HepG2 (cell line): ENCODE measurements at regions not wholly inside any gene's neighbourhood (a gene's known extent, or its start where the extent isn't known, plus 50 kb on each side); places are given as distances from the start of the nearest gene placed in this dataset.

Experiments used
- ATAC-seq: fragments of 200-7000 bp; cut with Tn5 transposase; 3 replicates; pipeline ENCODE4 v1.9.1; 2020; ENCODE audit warnings: mild to moderate bottlenecking, moderate library complexity
- BruUV-seq: library from RNA; stranded (reverse); fragments of 400-500 nt; replicated peaks from 2 replicates; lab custom pipeline; 2021; lab: Mats Ljungman, UMichigan
- CTCF ChIA-PET: fragments of 300-600 bp; formaldehyde crosslinking; extraction: SDS; loops from one replicate; lab custom pipeline; 2021; ENCODE audit warnings: low total read pairs, inconsistent platforms, low intra/inter-chr PET ratio; lab: Yijun Ruan, JAX
- POLR2A ChIA-PET: fragments of 350-600 bp; sonication (Branson Sonifier 250); formaldehyde crosslinking; loops from one replicate; lab custom pipeline; 2020; ENCODE audit warnings: antibody characterized with exemption, inconsistent platforms; lab: Yijun Ruan, JAX
- DNase-seq: peaks from one replicate; pipeline ENCODE4 v3.0.0-alpha.2; 2015; ENCODE audit warnings: low spot score
- FAIRE-seq: peaks from 3 replicates; lab custom pipeline; 2011; peaks lifted over from hg19 to GRCh38; lab: Jason Lieb, UNC
- H2AFZ ChIP-seq: one replicate; pipeline ENCODE4 v1.6.1; 2011; ENCODE audit warnings: low read length, inconsistent platforms
- H3K27ac ChIP-seq: fragments of 300-600 bp; 3 replicates; pipeline ENCODE4 v1.8.0; 2011; ENCODE audit warnings: mixed run types, mild to moderate bottlenecking, mixed read lengths, low read length, inconsistent platforms; ENCODE audit not compliant: insufficient read depth; ENCODE audit errors: extremely low read length
- H3K27me3 ChIP-seq, 2 experiments: fragments of 200-600 bp in 1 of 2; 2 replicates in 1 of 2; 3 replicates in 1 of 2; pipeline versions ENCODE4 v1.6.0 to v1.8.0; 2011; ENCODE audit warnings: low read length in 2 of 2, mild to moderate bottlenecking in 2 of 2, moderate library complexity in 2 of 2, inconsistent platforms in 1 of 2; ENCODE audit not compliant: insufficient read depth in 2 of 2, control insufficient read depth in 1 of 2
- H3K36me3 ChIP-seq, 2 experiments: fragments of 200-600 bp in 1 of 2; replicated peaks in 1 of 2; 2 replicates in 1 of 2; 3 replicates in 1 of 2; pipeline versions ENCODE4 v1.5.1 to v1.8.0; 2011; ENCODE audit warnings: low read length in 2 of 2, inconsistent platforms in 1 of 2; ENCODE audit not compliant: insufficient read depth in 2 of 2, control insufficient read depth in 1 of 2
- H3K4me1 ChIP-seq: 2 replicates; pipeline ENCODE4 v1.5.1; 2012; ENCODE audit warnings: low read length, inconsistent platforms; ENCODE audit not compliant: insufficient read depth
- H3K4me2 ChIP-seq: 2 replicates; pipeline ENCODE4 v1.6.0; 2011; ENCODE audit warnings: low read depth, low read length, inconsistent platforms
- H3K4me3 ChIP-seq, 3 experiments: fragments of 200-600 bp in 1 of 3; sonication (generic), shearing (Covaris generic) in 1 of 3; replicated peaks in 1 of 3; 2 replicates each; pipeline ENCODE4 v1.5.1; 2011 to 2016; ENCODE audit warnings: low read length in 3 of 3, inconsistent platforms in 2 of 3, low read depth in 2 of 3, mild to moderate bottlenecking in 2 of 3, control low read depth in 1 of 3, mixed read lengths in 1 of 3; ENCODE audit not compliant: insufficient read depth in 1 of 3
- H3K79me2 ChIP-seq: one replicate; pipeline ENCODE4 v1.6.1; 2011; ENCODE audit warnings: low read length, inconsistent platforms; ENCODE audit not compliant: insufficient read depth
- H3K9ac ChIP-seq: 2 replicates; pipeline ENCODE4 v1.6.0; 2011; ENCODE audit warnings: mild to moderate bottlenecking, low read depth, low read length, inconsistent platforms; ENCODE audit not compliant: insufficient read depth
- H3K9me3 ChIP-seq: 2 replicates; pipeline ENCODE4 v1.5.1; 2012; ENCODE audit warnings: mild to moderate bottlenecking, low read length
- H4K20me1 ChIP-seq: 2 replicates; pipeline ENCODE4 v1.6.0; 2011; ENCODE audit warnings: inconsistent platforms, mild to moderate bottlenecking, low read length, moderate library complexity; ENCODE audit not compliant: insufficient read depth
- CCAR2 ChIP-seq: fragments of 200-400 bp; formaldehyde crosslinking; optimal IDR thresholded peaks from 2 replicates; pipeline ENCODE3; 2018; ENCODE audit warnings: low read depth, mild to moderate bottlenecking, low read length, moderate library complexity
- DNMT3B ChIP-seq: conservative IDR thresholded peaks from 2 replicates; pipeline ENCODE4 v1.6.1; 2016; ENCODE audit warnings: missing biosample characterization, control low read depth
- HNF1A ChIP-seq, 2 experiments: sonication (generic) in 1 of 2; formaldehyde crosslinking in 1 of 2; IDR thresholded peaks; 2 replicates each; pipeline versions ENCODE4 v1.4.0 to v1.6.1; 2016 to 2020; ENCODE audit warnings: borderline replicate concordance in 1 of 2, low read depth in 1 of 2, mild to moderate bottlenecking in 1 of 2, missing genetic modification reagents in 1 of 2
- ISL2 ChIP-seq: sonication (generic); formaldehyde crosslinking; IDR thresholded peaks from 2 replicates; pipeline ENCODE4 v1.5.0; 2020; ENCODE audit warnings: missing genetic modification reagents
- REL ChIP-seq: sonication (generic); formaldehyde crosslinking; conservative IDR thresholded peaks from 2 replicates; pipeline ENCODE4 v1.8.0; 2022; ENCODE audit warnings: mild to moderate bottlenecking, missing genetic modification reagents, moderate library complexity
- SMAD1 ChIP-seq: sonication (generic); formaldehyde crosslinking; IDR thresholded peaks from 2 replicates; pipeline ENCODE4 v1.4.0; 2020; ENCODE audit warnings: missing genetic modification reagents, low read depth, mild to moderate bottlenecking, borderline replicate concordance
- ZBTB40 ChIP-seq, 2 experiments: fragments of 450-650 bp in 1 of 2; sonication (generic) in 1 of 2; formaldehyde crosslinking in 1 of 2; IDR thresholded peaks; 2 replicates each; pipeline versions ENCODE4 v1.6.1 to v1.8.0; 2016 to 2022; ENCODE audit warnings: antibody characterized with exemption in 1 of 2, mild to moderate bottlenecking in 1 of 2, missing genetic modification reagents in 1 of 2
- ZNF24 ChIP-seq: fragments of 450-650 bp; IDR thresholded peaks from 2 replicates; pipeline ENCODE4 v1.6.1; 2017; ENCODE audit warnings: antibody characterized with exemption, mild to moderate bottlenecking
- ZNF597 ChIP-seq: sonication (generic); formaldehyde crosslinking; IDR thresholded peaks from 2 replicates; pipeline ENCODE4 v1.5.0; 2020; ENCODE audit warnings: missing genetic modification reagents
- ZNF720 ChIP-seq: sonication (generic); formaldehyde crosslinking; IDR thresholded peaks from 2 replicates; pipeline ENCODE4 v1.4.0; 2020; ENCODE audit warnings: missing genetic modification reagents
- WGBS: methylation state at CpG from one replicate; pipeline ENCODE4 v1.1.6; 2017; ENCODE audit warnings: low lambda C conversion rate; 5-methylcytosine and 5-hydroxymethylcytosine counted together
- in situ Hi-C: cut with HindIII; loops from 2 replicates; pipeline ENCODE4 v1.10.0; 2017; ENCODE audit warnings: low pct_unique_long_range_greater_than_20kb; ENCODE audit not compliant: extremely low pct_ligation_motif_present
- intact Hi-C: fragments of 100-400 bp; cut with micrococcal nuclease; formaldehyde crosslinking; loops from one replicate; pipeline ENCODE4 v1.10.0; 2022; ENCODE audit not compliant: unreplicated experiment

GRCh38 chr6:30798494-30798893 is 54.1 kb upstream of the IER3 start:
- H3K27me3 ChIP-seq = no peaks in the 10 kb centered on the region
- TF ChIP-seq ZNF24 = no peak
- no peak for TF ChIP-seq ISL2 (CRISPR knock-in tag)
- TF ChIP-seq ZNF597 (CRISPR knock-in tag) = no peak
- TF ChIP-seq HNF1A (IDR thresholded peaks at IDR 0.05; ENCODE audit: low read depth) = no peak
- no peak for TF ChIP-seq HNF1A (CRISPR knock-in tag; IDR thresholded peaks at IDR 0.05; ENCODE audit: borderline replicate concordance)
- no peak for TF ChIP-seq ZNF720 (CRISPR knock-in tag)
- no peak for TF ChIP-seq ZBTB40 (IDR thresholded peaks at IDR 0.05)
- no peak for TF ChIP-seq ZBTB40 (CRISPR knock-in tag; IDR thresholded peaks at IDR 0.05)
- no peak for TF ChIP-seq REL (CRISPR knock-in tag)
- TF ChIP-seq CCAR2 = no peak
- TF ChIP-seq SMAD1 = no peak
- no peak for TF ChIP-seq DNMT3B (CRISPR knock-in tag)

More at GRCh38 chr6:30798494-30798893, 54.1 kb upstream of the IER3 start:
- ATAC-seq (no peak), DNase-seq (no peak), FAIRE-seq (no peak)
- H3K36me3 ChIP-seq = no peaks in the 10 kb centered on the region
- POLR2A ChIA-PET = interaction anchor here (1.3 kb wide), 1 partner anchor 81 kb away, joined by 3 read pairs; no protein-coding TSS in a partner anchor
- H3K9ac ChIP-seq = no peak overlapping the region
- H3K4me1 ChIP-seq = peaks cover 83% of the 10 kb centered on the region
- H3K9me3 ChIP-seq = no peaks in the 10 kb centered on the region
- in situ Hi-C loops = no loop called here
- CTCF ChIA-PET = no interaction called here
- H3K4me3 ChIP-seq = no peak overlapping the region
- H3K27ac ChIP-seq = no peak overlapping the region
- intact Hi-C loops = loop anchor here (1.0 kb wide), 1 partner anchor 9 kb away; no protein-coding TSS in a partner anchor
- no peaks in the 10 kb centered on the region for H4K20me1 ChIP-seq
- no peak overlapping the region for H3K4me2 ChIP-seq
- WGBS = 92% methylated on average over 3 of the region's 3 CpGs
- no peaks in the 10 kb centered on the region for H3K79me2 ChIP-seq
- BruUV-seq = no TSS peak
- no peak overlapping the region for H2AFZ ChIP-seq
